SIG-M5 treated with dmso at 0.1 percent for 504 hours (cell line): ENCODE measurements at regions not wholly inside any gene's neighbourhood (a gene's known extent, or its start where the extent isn't known, plus 50 kb on each side); places are given as distances from the start of the nearest gene placed in this dataset.

Experiments
- DNase-seq: peaks from one replicate; lab custom pipeline; 2025; ENCODE audit not compliant: unreplicated experiment; lab: John Stamatoyannopoulos, UW

- DNase-seq, result no peak
These were observed 210.7 kb upstream of the SALL3 start for GRCh38 chr18:78768656-78769501.

- DNase-seq, result no peak
These were observed 210.0 kb upstream of the SALL3 start for GRCh38 chr18:78769502-78770105.

GRCh38 chr18:78770139-78770822, 209.3 kb upstream of the SALL3 start:
- no peak for DNase-seq

GRCh38 chr18:78770823-78771139, 208.8 kb upstream of the SALL3 start:
- DNase-seq, result no peak

DNA sequence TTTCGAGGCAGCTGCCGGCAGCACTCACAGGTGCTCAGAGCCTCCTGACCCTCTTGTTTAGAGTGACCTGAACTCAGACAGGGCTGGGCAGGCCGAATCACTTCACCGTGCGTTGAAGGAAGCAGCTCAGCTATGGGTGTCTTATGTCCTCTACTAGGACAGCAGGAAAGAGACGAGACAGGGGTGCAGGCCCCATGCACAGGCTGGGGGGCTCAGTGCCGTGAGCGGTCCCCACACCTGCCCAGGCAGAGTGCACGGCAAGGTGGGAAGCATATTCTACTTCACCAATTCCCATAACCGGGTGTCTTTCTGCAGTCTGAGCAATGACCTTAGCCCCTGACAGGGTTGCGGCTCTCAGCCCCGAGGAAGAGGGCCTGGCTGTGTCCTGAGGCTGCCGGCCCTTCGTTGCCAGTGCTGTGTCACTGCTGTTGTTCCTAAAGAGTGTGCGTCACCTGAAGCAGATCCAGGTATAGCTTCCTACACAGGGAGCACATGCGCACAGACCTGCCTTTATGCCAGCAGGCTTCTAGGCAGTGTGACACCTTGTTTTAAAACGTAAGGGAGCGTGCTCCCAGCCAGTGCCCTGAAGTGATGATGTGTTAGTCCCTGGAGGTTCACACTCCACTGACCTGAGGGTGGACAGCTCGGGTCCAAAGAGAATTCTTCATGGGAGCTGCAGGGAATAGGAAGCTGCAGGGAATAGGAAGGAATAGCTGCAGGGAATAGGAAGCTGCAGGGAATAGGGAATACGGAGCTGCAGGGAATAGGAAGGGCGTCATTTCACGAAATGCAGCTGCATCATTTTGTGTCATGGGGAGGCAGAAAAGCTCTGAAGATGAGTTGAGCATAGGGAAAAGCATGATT, 207.9 kb upstream of the SALL3 start:
- DNase-seq, result no peak

DNA sequence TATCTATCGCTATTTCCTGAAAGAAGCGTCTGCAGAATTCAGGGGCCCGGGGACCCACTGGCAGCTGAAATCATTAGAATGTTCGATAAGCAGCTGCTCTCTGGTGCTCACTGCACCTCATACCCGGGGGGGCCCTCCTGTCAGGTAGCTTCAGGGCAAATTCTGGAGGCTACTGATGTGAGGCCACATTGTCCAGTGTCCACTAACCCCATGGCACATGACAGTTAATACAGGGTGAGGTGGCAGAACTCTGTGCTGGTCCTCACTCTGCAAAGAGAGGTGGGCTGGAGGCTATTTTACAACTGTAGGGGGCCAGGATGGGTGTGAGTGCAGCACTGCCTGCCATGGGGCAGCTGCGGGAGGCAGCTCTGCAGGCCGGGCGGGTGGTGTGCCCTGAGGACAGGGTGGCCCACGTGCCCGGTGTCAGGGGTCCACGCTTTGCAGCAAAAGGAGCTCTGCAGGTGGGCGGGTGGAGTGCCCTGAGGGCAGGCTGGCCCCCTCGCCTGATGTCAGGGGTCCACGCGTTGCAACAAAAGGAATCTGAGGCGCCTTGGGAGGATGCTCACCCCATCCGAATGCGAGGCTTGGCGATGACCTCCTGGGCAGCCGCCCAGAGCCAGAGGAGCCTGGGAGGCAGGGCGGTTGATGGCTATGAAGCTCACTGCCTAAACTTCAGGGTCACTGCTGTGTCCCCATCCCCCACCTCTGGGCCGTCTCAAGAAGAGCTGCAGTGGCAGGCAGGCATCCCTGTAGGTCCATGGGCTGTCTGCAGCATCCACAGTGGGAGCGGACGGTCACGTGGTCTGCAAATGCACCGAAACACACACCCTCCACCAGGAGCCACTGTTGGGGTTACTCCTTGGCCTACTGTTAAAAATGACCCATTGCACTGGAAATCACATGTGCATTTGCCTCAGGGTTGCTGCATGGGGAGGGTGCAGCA, 207.0 kb upstream of the SALL3 start:
- no peak for DNase-seq

GRCh38 chr18:78773303-78773755, 206.3 kb upstream of the SALL3 start:
- DNase-seq, result no peak

GRCh38 chr18:78773819-78774218, 205.8 kb upstream of the SALL3 start:
- no peak for DNase-seq

GRCh38 chr18:78774741-78775141, 204.9 kb upstream of the SALL3 start:
- DNase-seq, result no peak

DNA sequence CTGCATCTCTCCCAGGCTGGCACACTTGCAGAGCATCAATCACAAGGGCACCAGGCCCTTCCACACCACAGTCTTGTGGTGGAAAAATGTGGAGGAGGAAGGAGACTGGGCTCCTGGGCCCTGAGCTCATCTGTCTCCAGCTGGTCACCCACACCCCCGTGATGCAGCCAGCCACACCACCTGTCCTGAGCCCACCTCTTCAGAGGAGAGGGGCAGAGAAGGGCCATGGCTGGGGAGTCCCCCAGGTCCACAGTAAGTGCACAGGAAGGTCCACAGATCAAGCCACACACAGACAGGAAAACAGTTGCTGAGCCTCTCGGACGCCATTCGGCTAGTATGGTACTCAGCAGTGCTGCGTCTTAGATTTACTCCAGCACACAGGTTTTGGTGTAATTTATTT, 203.5 kb upstream of the SALL3 start:
- DNase-seq, result no peak

DNA sequence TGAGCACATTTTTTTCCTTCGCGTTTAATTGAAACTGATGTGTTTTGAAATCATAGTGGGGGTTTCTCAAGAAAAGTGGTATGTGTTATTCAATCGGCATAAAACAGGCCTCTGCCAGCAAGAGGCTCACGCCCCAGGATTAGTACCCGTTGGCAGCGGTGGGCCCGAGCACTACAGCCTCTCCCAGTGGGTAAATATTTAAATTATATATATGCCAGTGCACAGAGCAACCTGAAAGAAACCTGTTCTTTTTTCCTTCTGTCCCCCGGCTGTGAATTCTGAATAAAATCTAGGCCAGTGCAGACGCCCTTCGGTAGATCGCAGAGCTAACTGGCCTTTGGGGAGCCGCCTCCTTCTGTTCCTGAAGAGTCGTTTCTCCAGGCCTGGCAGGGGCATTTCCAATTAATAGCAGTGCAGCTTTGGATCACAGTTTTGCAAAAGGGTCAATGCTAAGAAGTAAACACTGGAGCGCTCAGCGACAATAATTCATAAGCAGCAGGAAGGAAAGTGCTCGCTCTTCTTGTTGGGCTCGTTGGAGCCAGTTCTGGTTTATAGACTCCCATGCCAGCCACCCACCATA, 202.8 kb upstream of the SALL3 start:
- no peak for DNase-seq

GRCh38 chr18:78777992-78778391, 201.6 kb upstream of the SALL3 start:
- DNase-seq, result no peak

GRCh38 chr18:78778651-78779050, 201.0 kb upstream of the SALL3 start:
- DNase-seq, result no peak

GRCh38 chr18:78779996-78780718, 199.5 kb upstream of the SALL3 start:
- no peak for DNase-seq

GRCh38 chr18:78780719-78781600, 198.7 kb upstream of the SALL3 start:
- DNase-seq, result no peak

DNA sequence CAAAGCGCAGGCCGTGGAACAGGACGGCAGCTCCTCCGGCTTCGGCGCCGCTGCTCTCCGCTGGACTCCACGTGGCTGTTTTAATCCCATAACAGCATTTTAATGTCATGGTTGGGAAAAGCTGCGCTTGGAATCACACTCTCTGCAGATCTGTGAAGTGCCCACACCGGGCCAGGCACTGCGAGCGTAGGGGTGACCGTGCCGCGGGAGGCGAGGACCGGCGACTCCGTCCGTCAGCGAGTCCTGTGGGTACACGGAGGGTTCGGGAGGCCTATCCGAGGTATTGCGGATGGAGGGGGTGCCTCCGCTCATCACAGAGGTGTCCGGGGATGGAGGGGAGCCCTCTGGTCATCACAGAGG, 198.0 kb upstream of the SALL3 start:
- DNase-seq, result no peak

- no peak for DNase-seq
These were observed 196.6 kb upstream of the SALL3 start for GRCh38 chr18:78782951-78783563.

DNA sequence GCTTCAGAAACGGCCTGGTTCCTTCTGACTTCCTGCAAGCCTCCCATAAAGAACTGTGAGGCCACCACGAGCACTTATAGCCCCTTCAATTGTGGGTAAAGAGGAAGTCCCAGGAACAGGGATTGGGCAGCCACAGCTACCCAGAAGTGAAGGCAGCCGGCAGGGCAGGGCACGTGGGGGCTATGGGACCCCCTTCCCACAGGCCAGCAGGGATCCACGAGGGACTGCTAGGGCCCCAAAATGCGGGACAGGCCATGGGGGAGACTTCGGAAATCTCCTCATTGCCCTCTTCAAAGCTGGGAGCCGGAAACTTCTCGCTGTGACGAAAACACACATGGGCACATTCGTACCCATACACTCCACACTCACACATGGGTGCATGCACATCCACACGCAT, 196.1 kb upstream of the SALL3 start:
- no peak for DNase-seq
